ENCODE measurements at regions not wholly inside any gene's neighbourhood (a gene's known extent, or its start where the extent isn't known, plus 50 kb on each side); places are given as distances from the start of the nearest gene placed in this dataset.

- TF ChIP-seq CTCF (IDR thresholded peaks at IDR 0.05 in 8 of 11, conservative IDR thresholded peaks at IDR 0.05 in 3 of 11) (no peak), POLR2A (IDR thresholded peaks at IDR 0.05) (no peak)
Measured at GRCh38 chr12:25687226-25687625, 134.1 kb upstream of the LMNTD1 start.

All from spleen (tissue), 7 donors.